ENCODE measurements at regions not wholly inside any gene's neighbourhood (a gene's known extent, or its start where the extent isn't known, plus 50 kb on each side); places are given as distances from the start of the nearest gene placed in this dataset.

- intact Hi-C loops (cut with DNase I), result no loop called here
- 69% methylated on average over 1 of the region's 1 CpG for WGBS
Observed at GRCh38 chr11:91819777-91820176, 404.8 kb upstream of the FAT3 start.

GRCh38 chr11:91819195-91819594, 405.4 kb upstream of the FAT3 start:
- DNase-seq (ENCODE audit: extremely low spot score), result no peak
- no peak for TF ChIP-seq POLR2A (IDR thresholded peaks at IDR 0.05; ENCODE audit: low read depth)
- TF ChIP-seq POLR2AphosphoS5 (IDR thresholded peaks at IDR 0.05), result no peak
- TF ChIP-seq CTCF (IDR thresholded peaks at IDR 0.05), result no peak
- TF ChIP-seq EP300 (IDR thresholded peaks at IDR 0.05), result no peak
- H3K27me3 ChIP-seq, result no peaks in the 10 kb centered on the region
- 83% methylated on average over 2 of the region's 2 CpGs for WGBS
- H3K4me1 ChIP-seq, result no peaks in the 10 kb centered on the region
- intact Hi-C loops (cut with DNase I), result no loop called here
- H3K4me3 ChIP-seq, result no peak overlapping the region
- no peaks in the 10 kb centered on the region for H3K36me3 ChIP-seq
- H3K9me3 ChIP-seq, result no peaks in the 10 kb centered on the region
- no peak overlapping the region for H3K27ac ChIP-seq (replicated peaks in 1 of 4)

More at GRCh38 chr11:91819777-91820176, 404.8 kb upstream of the FAT3 start:
- no peak for DNase-seq (ENCODE audit: extremely low spot score)
- Histone ChIP-seq H3K36me3 (no peaks in the 10 kb centered on the region), H3K27ac (replicated peaks in 1 of 4) (no peak overlapping the region), H3K27me3 (no peaks in the 10 kb centered on the region), H3K4me1 (no peaks in the 10 kb centered on the region), H3K9me3 (no peaks in the 10 kb centered on the region), H3K4me3 (no peak overlapping the region)
- TF ChIP-seq POLR2A (IDR thresholded peaks at IDR 0.05; ENCODE audit: low read depth) (no peak), POLR2AphosphoS5 (IDR thresholded peaks at IDR 0.05) (no peak), EP300 (IDR thresholded peaks at IDR 0.05) (no peak), CTCF (IDR thresholded peaks at IDR 0.05) (no peak)

GRCh38 chr11:91817996-91818395, 406.6 kb upstream of the FAT3 start:
- TF ChIP-seq CTCF (IDR thresholded peaks at IDR 0.05) (no peak), EP300 (IDR thresholded peaks at IDR 0.05) (no peak), POLR2A (IDR thresholded peaks at IDR 0.05; ENCODE audit: low read depth) (no peak)
- intact Hi-C loops (cut with DNase I), result no loop called here
- WGBS, result 79% methylated on average over 4 of the region's 4 CpGs
- no peaks in the 10 kb centered on the region for H3K4me1 ChIP-seq
- no peak overlapping the region for H3K27ac ChIP-seq (replicated peaks in 1 of 4)
- DNase-seq (ENCODE audit: extremely low spot score), result no peak
- no peak overlapping the region for H3K4me3 ChIP-seq
- H3K27me3 ChIP-seq, result no peaks in the 10 kb centered on the region
- H3K36me3 ChIP-seq, result no peaks in the 10 kb centered on the region
- no peaks in the 10 kb centered on the region for H3K9me3 ChIP-seq

GRCh38 chr11:91813263-91813662, 411.4 kb upstream of the FAT3 start:
- no peaks in the 10 kb centered on the region for H3K27me3 ChIP-seq
- intact Hi-C loops (cut with DNase I), result no loop called here
- no peaks in the 10 kb centered on the region for H3K36me3 ChIP-seq
- no peak overlapping the region for H3K27ac ChIP-seq (replicated peaks in 1 of 4)
- no peaks in the 10 kb centered on the region for H3K9me3 ChIP-seq
- DNase-seq (ENCODE audit: extremely low spot score), result no peak
- no peak overlapping the region for H3K4me3 ChIP-seq
- no peak for TF ChIP-seq POLR2A (IDR thresholded peaks at IDR 0.05; ENCODE audit: low read depth)
- no peak for TF ChIP-seq CTCF (IDR thresholded peaks at IDR 0.05)
- TF ChIP-seq EP300 (IDR thresholded peaks at IDR 0.05), result no peak
- no peak for TF ChIP-seq POLR2AphosphoS5 (IDR thresholded peaks at IDR 0.05)
- H3K4me1 ChIP-seq, result no peaks in the 10 kb centered on the region

GRCh38 chr11:91810871-91811270, 413.7 kb upstream of the FAT3 start:
- Histone ChIP-seq H3K27ac (replicated peaks in 1 of 4) (no peak overlapping the region), H3K36me3 (no peaks in the 10 kb centered on the region), H3K9me3 (no peaks in the 10 kb centered on the region), H3K27me3 (no peaks in the 10 kb centered on the region), H3K4me1 (no peaks in the 10 kb centered on the region), H3K4me3 (no peak overlapping the region)
- 83% methylated on average over 3 of the region's 3 CpGs for WGBS
- intact Hi-C loops (cut with DNase I), result no loop called here
- no peak for DNase-seq (ENCODE audit: extremely low spot score)
- TF ChIP-seq EP300 (IDR thresholded peaks at IDR 0.05), result no peak
